Right lobe of liver (tissue), 6 donors: ENCODE measurements at regions not wholly inside any gene's neighbourhood (a gene's known extent, or its start where the extent isn't known, plus 50 kb on each side); places are given as distances from the start of the nearest gene placed in this dataset.

Experiments
- ATAC-seq, 4 donors: fragments of 200-7000 bp; cut with Tn5 transposase; one replicate each; pipeline ENCODE4 v1.9.1; 2020; ENCODE audit warnings: mild to moderate bottlenecking in 4 of 4, moderate library complexity in 4 of 4
- DNase-seq, 3 donors: peaks; one replicate each; pipeline ENCODE4 v3.0.0-alpha.2; 2020
- H3K27ac ChIP-seq, 3 donors: fragments of 200-600 bp; one replicate each; pipeline ENCODE4 v1.8.0; 2022
- H3K27me3 ChIP-seq, 2 donors: fragments of 200-600 bp; one replicate each; pipeline ENCODE4 v1.8.0; 2022
- H3K36me3 ChIP-seq, 4 donors: fragments of 200-600 bp; sonication (generic) in 1 of 4; one replicate each; pipeline versions ENCODE4 v1.5.1 to v1.8.0; 2017 to 2022; ENCODE audit warnings: control low read depth in 1 of 4
- H3K4me1 ChIP-seq, 4 donors: fragments of 200-600 bp; sonication (generic) in 1 of 4; one replicate each; pipeline versions ENCODE4 v1.5.1 to v1.8.0; 2017 to 2022; ENCODE audit warnings: control low read depth in 1 of 4
- H3K4me3 ChIP-seq, 3 donors: fragments of 200-600 bp; one replicate each; pipeline ENCODE4 v1.8.0; 2022
- H3K9me3 ChIP-seq, 4 donors: fragments of 200-600 bp; sonication (generic) in 1 of 4; one replicate each; pipeline versions ENCODE4 v1.5.1 to v1.8.0; 2017 to 2022; ENCODE audit warnings: control low read depth in 1 of 4
- POLR2A ChIP-seq: fragments of 450-650 bp; IDR thresholded peaks from one replicate; pipeline ENCODE4 v1.6.1; 2017; ENCODE audit warnings: antibody characterized with exemption, mild to moderate bottlenecking
- WGBS: methylation state at CpG from one replicate; pipeline ENCODE4 v1.1.6; 2018; ENCODE audit warnings: low coverage, low lambda C conversion rate; ENCODE audit not compliant: insufficient coverage; ENCODE audit errors: missing lambda C conversion rate; 5-methylcytosine and 5-hydroxymethylcytosine counted together
- intact Hi-C, 2 donors: fragments of 100-400 bp; cut with DNase I; formaldehyde crosslinking; loops; one replicate each; pipeline versions ENCODE4 v1.11.2 to v1.14.1; 2022
- TF ChIP-seq, protein P1 (sequence below), 4 donors: fragments of 200-600 bp in 3 of 4; fragments of 450-650 bp in 1 of 4; IDR thresholded peaks; one replicate each; pipeline versions ENCODE4 v1.5.1 to v1.8.0; 2016 to 2022; ENCODE audit warnings: antibody characterized with exemption in 4 of 4, mild to moderate bottlenecking in 2 of 4
- donor health status: DM: no; HTN: yes; CAD: no.
- donor health status: DM: no; HTN: no; CAD: no.
- donor health status: DM: no; HTN: no; CAD: no.
- donor health status: DM: no; HTN: yes; CAD: no.
- donor health status: DM: no; HTN: yes; CAD: no.

DNA sequence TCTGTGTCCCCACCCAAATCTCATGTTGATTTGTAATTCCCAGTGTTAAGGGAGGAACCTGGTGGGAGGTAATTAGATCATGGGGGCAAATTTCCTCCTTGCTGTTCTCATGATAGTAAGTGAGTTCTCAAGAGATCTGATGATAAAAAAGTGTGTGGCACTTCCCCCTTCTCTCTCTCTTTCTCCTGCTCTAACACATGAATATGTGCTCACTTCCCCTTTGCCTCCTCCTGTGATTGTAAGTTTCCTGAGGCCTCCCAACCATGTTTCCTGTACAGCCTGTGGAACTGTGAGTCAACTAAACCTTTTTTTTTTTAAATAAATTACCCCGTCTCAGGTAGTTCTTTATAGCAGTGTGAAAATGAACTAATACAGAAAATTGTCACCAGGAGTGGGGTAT is 380.0 kb downstream of the MEIS1 start:
- Histone ChIP-seq H3K36me3 (no peaks in the 10 kb centered on the region), H3K27ac (no peak overlapping the region), H3K27me3 (no peaks in the 10 kb centered on the region), H3K4me3 (no peak overlapping the region), H3K9me3 (no peaks in the 10 kb centered on the region), H3K4me1 (no peaks in the 10 kb centered on the region)
- no peak for DNase-seq
- no peak for ATAC-seq
- intact Hi-C loops: no loop called here
- WGBS: 43% methylated on average over 1 of the region's 1 CpG
- TF ChIP-seq, protein P1, sequence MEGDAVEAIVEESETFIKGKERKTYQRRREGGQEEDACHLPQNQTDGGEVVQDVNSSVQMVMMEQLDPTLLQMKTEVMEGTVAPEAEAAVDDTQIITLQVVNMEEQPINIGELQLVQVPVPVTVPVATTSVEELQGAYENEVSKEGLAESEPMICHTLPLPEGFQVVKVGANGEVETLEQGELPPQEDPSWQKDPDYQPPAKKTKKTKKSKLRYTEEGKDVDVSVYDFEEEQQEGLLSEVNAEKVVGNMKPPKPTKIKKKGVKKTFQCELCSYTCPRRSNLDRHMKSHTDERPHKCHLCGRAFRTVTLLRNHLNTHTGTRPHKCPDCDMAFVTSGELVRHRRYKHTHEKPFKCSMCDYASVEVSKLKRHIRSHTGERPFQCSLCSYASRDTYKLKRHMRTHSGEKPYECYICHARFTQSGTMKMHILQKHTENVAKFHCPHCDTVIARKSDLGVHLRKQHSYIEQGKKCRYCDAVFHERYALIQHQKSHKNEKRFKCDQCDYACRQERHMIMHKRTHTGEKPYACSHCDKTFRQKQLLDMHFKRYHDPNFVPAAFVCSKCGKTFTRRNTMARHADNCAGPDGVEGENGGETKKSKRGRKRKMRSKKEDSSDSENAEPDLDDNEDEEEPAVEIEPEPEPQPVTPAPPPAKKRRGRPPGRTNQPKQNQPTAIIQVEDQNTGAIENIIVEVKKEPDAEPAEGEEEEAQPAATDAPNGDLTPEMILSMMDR (IDR thresholded peaks at IDR 0.05): no peak
- no peak for TF ChIP-seq POLR2A

DNA sequence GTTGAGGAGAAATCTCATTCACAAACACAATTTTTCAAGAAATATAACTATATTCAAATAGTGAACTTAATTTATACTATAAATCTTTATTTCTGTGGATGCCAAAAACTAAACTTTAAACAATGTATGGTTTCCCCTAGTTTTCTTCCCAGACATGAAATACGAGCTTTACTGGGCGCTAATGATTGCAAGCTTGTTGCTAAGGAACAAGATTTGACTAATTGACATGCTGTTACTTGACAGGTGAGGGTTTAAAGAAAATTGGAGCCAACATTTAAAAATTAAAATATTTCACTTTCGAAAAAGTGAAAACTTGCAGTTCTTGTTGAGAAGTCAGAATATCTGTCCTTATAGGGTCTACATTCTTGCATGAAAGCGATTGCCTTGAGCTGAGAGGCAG is 381.0 kb downstream of the MEIS1 start:
- 58% methylated on average over 4 of the region's 4 CpGs for WGBS
- no peaks in the 10 kb centered on the region for H3K9me3 ChIP-seq
- ATAC-seq (no peak), DNase-seq (no peak)
- TF ChIP-seq POLR2A: no peak
- TF ChIP-seq, protein P1 (IDR thresholded peaks at IDR 0.05): no peak
- H3K27ac ChIP-seq: no peak overlapping the region
- H3K4me3 ChIP-seq: no peak overlapping the region
- H3K36me3 ChIP-seq: no peaks in the 10 kb centered on the region
- intact Hi-C loops: no loop called here
- H3K27me3 ChIP-seq: no peaks in the 10 kb centered on the region
- no peaks in the 10 kb centered on the region for H3K4me1 ChIP-seq

DNA sequence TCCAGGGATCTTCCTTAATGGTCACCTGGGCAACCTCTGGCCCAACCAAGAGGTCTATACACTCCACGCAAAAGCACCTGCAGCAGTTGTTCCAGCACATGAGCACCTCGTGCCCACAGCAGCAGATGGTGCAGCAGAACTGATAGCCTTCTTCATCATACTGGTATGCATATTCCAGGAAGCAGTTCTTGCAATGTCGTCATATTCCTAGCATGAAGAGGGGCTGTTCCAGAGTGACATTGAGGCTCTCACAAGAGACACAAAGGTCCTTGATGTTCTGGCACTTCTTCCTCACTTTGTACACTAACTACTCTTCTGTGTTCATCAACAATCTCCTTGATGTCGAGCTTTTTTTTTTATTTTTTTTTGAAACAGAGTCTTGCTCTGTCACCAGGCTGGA is 386.2 kb downstream of the MEIS1 start:
- Histone ChIP-seq H3K27ac (no peak overlapping the region), H3K4me1 (no peaks in the 10 kb centered on the region), H3K9me3 (no peaks in the 10 kb centered on the region), H3K27me3 (no peaks in the 10 kb centered on the region), H3K36me3 (no peaks in the 10 kb centered on the region), H3K4me3 (no peak overlapping the region)
- DNase-seq (no peak), ATAC-seq (no peak)
- no peak for TF ChIP-seq POLR2A
- TF ChIP-seq, protein P1 (IDR thresholded peaks at IDR 0.05): no peak
- 59% methylated on average over 3 of the region's 4 CpGs for WGBS
- intact Hi-C loops: no loop called here

DNA sequence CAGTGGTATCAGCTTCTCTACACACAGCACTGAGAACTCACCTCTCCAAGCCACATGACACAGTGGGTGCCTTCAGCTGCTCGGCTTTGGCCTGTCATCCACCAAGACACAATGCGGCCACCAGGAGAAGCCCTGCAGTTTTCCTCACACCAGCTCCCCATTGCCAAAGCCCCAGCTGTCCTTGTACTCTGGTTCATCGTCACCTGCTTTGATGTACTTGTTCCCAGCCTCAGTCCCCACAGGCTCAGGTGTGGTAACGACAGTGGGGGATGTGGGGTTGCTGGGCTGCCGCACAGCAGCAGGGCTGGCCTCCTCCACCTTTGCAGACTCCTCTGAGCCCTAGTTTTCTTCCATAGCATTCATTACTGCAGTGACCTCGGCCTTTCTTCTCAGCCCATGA is 387.3 kb downstream of the MEIS1 start:
- H3K27ac ChIP-seq: no peak overlapping the region
- ATAC-seq (no peak), DNase-seq (no peak)
- no peak for TF ChIP-seq POLR2A
- TF ChIP-seq, protein P1 (IDR thresholded peaks at IDR 0.05): no peak
- H3K27me3 ChIP-seq: no peaks in the 10 kb centered on the region
- WGBS: 71% methylated on average over 5 of the region's 6 CpGs
- no peaks in the 10 kb centered on the region for H3K4me1 ChIP-seq
- H3K36me3 ChIP-seq: no peaks in the 10 kb centered on the region
- H3K9me3 ChIP-seq: no peaks in the 10 kb centered on the region
- intact Hi-C loops: no loop called here
- no peak overlapping the region for H3K4me3 ChIP-seq

DNA sequence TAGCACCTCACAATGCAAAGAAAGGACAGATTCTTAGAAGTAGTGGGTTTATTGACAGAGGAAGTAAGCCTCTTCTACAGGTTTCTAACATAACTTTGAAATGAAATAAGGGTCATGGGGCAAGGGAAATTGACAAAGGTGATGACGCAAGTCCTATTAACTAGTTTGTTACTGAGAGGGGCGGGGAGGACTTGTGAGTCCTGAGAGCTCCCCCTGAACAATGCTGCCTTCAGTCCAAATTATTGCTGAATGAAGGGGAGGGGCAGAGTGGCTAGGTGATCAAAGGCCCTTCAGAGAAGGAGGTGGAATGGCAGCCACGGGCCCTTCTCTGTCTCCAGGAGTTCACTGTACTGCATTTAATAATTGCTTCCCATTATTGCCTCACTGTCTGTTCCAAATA is 390.0 kb downstream of the MEIS1 start:
- Histone ChIP-seq H3K36me3 (no peaks in the 10 kb centered on the region), H3K9me3 (no peaks in the 10 kb centered on the region), H3K27me3 (no peaks in the 10 kb centered on the region), H3K4me3 (no peak overlapping the region), H3K4me1 (no peaks in the 10 kb centered on the region), H3K27ac (no peak overlapping the region)
- intact Hi-C loops: no loop called here
- DNase-seq (no peak), ATAC-seq (no peak)
- TF ChIP-seq, protein P1 (IDR thresholded peaks at IDR 0.05): no peak
- no peak for TF ChIP-seq POLR2A
- WGBS: 68% methylated on average over 2 of the region's 3 CpGs
